GM23338 (cell line): ENCODE measurements at regions not wholly inside any gene's neighbourhood (a gene's known extent, or its start where the extent isn't known, plus 50 kb on each side); places are given as distances from the start of the nearest gene placed in this dataset.

Experiments used
- ATAC-seq: fragments of 200-7000 bp; cut with Tn5 transposase; 3 replicates; pipeline ENCODE4 v1.9.1; 2020
- DNase-seq: peaks from one replicate; pipeline ENCODE4 v3.0.0-alpha.2; 2015; ENCODE audit warnings: low spot score
- H2AFZ ChIP-seq: fragments of 200-600 bp; sonication (generic); 2 replicates; pipeline ENCODE4 v1.8.0; 2016; ENCODE audit warnings: antibody characterized with exemption, mild to moderate bottlenecking, moderate library complexity
- H3F3A ChIP-seq: fragments of 200-600 bp; sonication (generic); replicated peaks from 2 replicates; pipeline ENCODE4 v1.8.0; 2017; ENCODE audit warnings: antibody characterized with exemption, mixed run types, low read depth
- H3K27ac ChIP-seq: fragments of 200-600 bp; sonication (generic); 2 replicates; pipeline ENCODE4 v1.6.1; 2016; ENCODE audit warnings: low read depth
- H3K27me3 ChIP-seq: fragments of 200-600 bp; sonication (generic); 2 replicates; pipeline ENCODE4 v1.8.0; 2016; ENCODE audit warnings: mild to moderate bottlenecking, mixed run types, moderate library complexity; ENCODE audit not compliant: insufficient read depth
- H3K36me3 ChIP-seq: fragments of 200-600 bp; sonication (generic); 2 replicates; pipeline ENCODE4 v1.8.0; 2016; ENCODE audit warnings: mild to moderate bottlenecking; ENCODE audit not compliant: insufficient read depth
- H3K4me1 ChIP-seq: fragments of 200-600 bp; sonication (generic); 2 replicates; pipeline ENCODE4 v1.8.0; 2016; ENCODE audit warnings: mild to moderate bottlenecking, moderate library complexity; ENCODE audit not compliant: insufficient read depth
- H3K4me2 ChIP-seq: fragments of 200-600 bp; sonication (generic); 2 replicates; pipeline ENCODE4 v1.7.1; 2017; ENCODE audit warnings: mixed run types
- H3K4me3 ChIP-seq: fragments of 200-600 bp; sonication (generic); 2 replicates; pipeline ENCODE4 v1.6.1; 2016; ENCODE audit warnings: mixed run types
- H3K79me2 ChIP-seq: fragments of 200-600 bp; sonication (generic); replicated peaks from 2 replicates; pipeline ENCODE4 v1.8.0; 2017; ENCODE audit warnings: mild to moderate bottlenecking; ENCODE audit not compliant: insufficient read depth
- H3K9me2 ChIP-seq: fragments of 200-600 bp; sonication (generic); 2 replicates; pipeline ENCODE4 v1.8.0; 2017; ENCODE audit not compliant: insufficient read depth
- H4K20me1 ChIP-seq: fragments of 200-600 bp; sonication (generic); replicated peaks from 2 replicates; pipeline ENCODE4 v1.8.0; 2017; ENCODE audit warnings: mild to moderate bottlenecking; ENCODE audit not compliant: insufficient read depth
- H3K27ac Mint-ChIP-seq: 2 replicates; pipeline ENCODE4 v1.8.0; 2020; ENCODE audit warnings: inconsistent platforms, mild to moderate bottlenecking, moderate library complexity, mixed read lengths
- H3K27me3 Mint-ChIP-seq: 3 replicates; pipeline ENCODE4 v1.8.0; 2022; ENCODE audit warnings: low read depth, mild to moderate bottlenecking, moderate library complexity, mixed read lengths, inconsistent platforms; ENCODE audit not compliant: insufficient read depth, poor library complexity
- H3K36me3 Mint-ChIP-seq: 3 replicates; pipeline ENCODE4 v1.8.0; 2021; ENCODE audit warnings: low read depth, mild to moderate bottlenecking, inconsistent platforms, moderate library complexity, mixed read lengths
- H3K4me1 Mint-ChIP-seq: 3 replicates; pipeline ENCODE4 v1.8.0; 2020; ENCODE audit warnings: mild to moderate bottlenecking, inconsistent platforms, mixed read lengths
- H3K4me3 Mint-ChIP-seq: 3 replicates; pipeline ENCODE4 v1.8.0; 2021; ENCODE audit warnings: moderate library complexity, mild to moderate bottlenecking, inconsistent platforms, mixed read lengths
- H3K9me3 Mint-ChIP-seq: 3 replicates; pipeline ENCODE4 v1.8.0; 2020; ENCODE audit warnings: moderate library complexity, mild to moderate bottlenecking, inconsistent platforms, mixed read lengths
- CREB1 ChIP-seq: fragments of 250-450 bp; sonication (Bioruptor Pico); IDR thresholded peaks from 2 replicates; pipeline ENCODE4 v1.5.0; 2020; ENCODE audit warnings: low read depth, mild to moderate bottlenecking, moderate library complexity
- JUNB ChIP-seq: IDR thresholded peaks from one replicate; pipeline ENCODE4 v1.6.1; 2016; ENCODE audit warnings: antibody characterized with exemption; ENCODE audit not compliant: unreplicated experiment
- NANOG ChIP-seq: IDR thresholded peaks from 2 replicates; pipeline ENCODE4 v1.6.1; 2016; ENCODE audit warnings: antibody characterized with exemption, borderline replicate concordance
- POLR2AphosphoS5 ChIP-seq: IDR thresholded peaks from 2 replicates; pipeline ENCODE4 v1.6.1; 2016; ENCODE audit warnings: antibody characterized with exemption, low read depth
- REST ChIP-seq: IDR thresholded peaks from one replicate; pipeline ENCODE4 v1.6.1; 2018; ENCODE audit warnings: antibody characterized with exemption; ENCODE audit not compliant: unreplicated experiment
- STAT1 ChIP-seq: IDR thresholded peaks from one replicate; pipeline ENCODE4 v1.6.1; 2016; ENCODE audit warnings: antibody characterized with exemption; ENCODE audit not compliant: unreplicated experiment
- ZNF331 ChIP-seq: fragments of 250-450 bp; sonication (Bioruptor Pico); IDR thresholded peaks from 2 replicates; pipeline ENCODE4 v1.5.0; 2020; ENCODE audit warnings: low read depth, mild to moderate bottlenecking, moderate library complexity
- ZNF462 ChIP-seq: fragments of 250-450 bp; sonication (Bioruptor Pico); IDR thresholded peaks from 2 replicates; pipeline ENCODE4 v1.5.0; 2020; ENCODE audit warnings: mild to moderate bottlenecking, moderate library complexity
- TF ChIP-seq, protein P1 (sequence below), 2 experiments: fragments of 200-600 bp in 1 of 2; sonication (generic) in 1 of 2; conservative IDR thresholded peaks; 2 replicates each; pipeline versions ENCODE4 v1.5.1 to v1.6.1; 2016 to 2017; ENCODE audit warnings: antibody characterized with exemption in 2 of 2, low read depth in 2 of 2, mild to moderate bottlenecking in 2 of 2, moderate library complexity in 1 of 2
- TF ChIP-seq, protein P2 (sequence below): IDR thresholded peaks from 2 replicates; pipeline ENCODE4 v1.6.1; 2016; ENCODE audit warnings: antibody characterized with exemption

GRCh38 chr10:36946598-36946997, 178.8 kb upstream of the ANKRD30A start:
- no peaks in the 10 kb centered on the region for H3K79me2 ChIP-seq
- H3F3A ChIP-seq = no peaks in the 10 kb centered on the region
- Mint-ChIP-seq H3K4me3 (no peak overlapping the region), H3K9me3 (peaks cover 99% of the 10 kb centered on the region), H3K36me3 (peaks cover 37% of the 10 kb centered on the region), H3K4me1 (no peaks in the 10 kb centered on the region; the same call in 2 of the 3 replicates), H3K27ac (no peak overlapping the region), H3K27me3 (peaks cover 2% of the 10 kb centered on the region)
- H3K36me3 ChIP-seq = peaks cover 10% of the 10 kb centered on the region
- no peak overlapping the region for H3K27ac ChIP-seq
- no peak overlapping the region for H3K4me3 ChIP-seq
- H2AFZ ChIP-seq = no peak overlapping the region
- no peaks in the 10 kb centered on the region for H3K9me2 ChIP-seq
- H4K20me1 ChIP-seq = no peaks in the 10 kb centered on the region
- no peaks in the 10 kb centered on the region for H3K27me3 ChIP-seq
- no peak for TF ChIP-seq NANOG
- no peak for TF ChIP-seq REST
- TF ChIP-seq ZNF331 (CRISPR knock-in tag) = no peak
- TF ChIP-seq ZNF462 (CRISPR knock-in tag) = no peak
- no peak for TF ChIP-seq CREB1 (CRISPR knock-in tag)
- TF ChIP-seq STAT1 = no peak
- TF ChIP-seq, protein P1, sequence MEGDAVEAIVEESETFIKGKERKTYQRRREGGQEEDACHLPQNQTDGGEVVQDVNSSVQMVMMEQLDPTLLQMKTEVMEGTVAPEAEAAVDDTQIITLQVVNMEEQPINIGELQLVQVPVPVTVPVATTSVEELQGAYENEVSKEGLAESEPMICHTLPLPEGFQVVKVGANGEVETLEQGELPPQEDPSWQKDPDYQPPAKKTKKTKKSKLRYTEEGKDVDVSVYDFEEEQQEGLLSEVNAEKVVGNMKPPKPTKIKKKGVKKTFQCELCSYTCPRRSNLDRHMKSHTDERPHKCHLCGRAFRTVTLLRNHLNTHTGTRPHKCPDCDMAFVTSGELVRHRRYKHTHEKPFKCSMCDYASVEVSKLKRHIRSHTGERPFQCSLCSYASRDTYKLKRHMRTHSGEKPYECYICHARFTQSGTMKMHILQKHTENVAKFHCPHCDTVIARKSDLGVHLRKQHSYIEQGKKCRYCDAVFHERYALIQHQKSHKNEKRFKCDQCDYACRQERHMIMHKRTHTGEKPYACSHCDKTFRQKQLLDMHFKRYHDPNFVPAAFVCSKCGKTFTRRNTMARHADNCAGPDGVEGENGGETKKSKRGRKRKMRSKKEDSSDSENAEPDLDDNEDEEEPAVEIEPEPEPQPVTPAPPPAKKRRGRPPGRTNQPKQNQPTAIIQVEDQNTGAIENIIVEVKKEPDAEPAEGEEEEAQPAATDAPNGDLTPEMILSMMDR (conservative IDR thresholded peaks at IDR 0.05; ENCODE audit: low read depth in 2 of 2) = no peak
- TF ChIP-seq, protein P2, sequence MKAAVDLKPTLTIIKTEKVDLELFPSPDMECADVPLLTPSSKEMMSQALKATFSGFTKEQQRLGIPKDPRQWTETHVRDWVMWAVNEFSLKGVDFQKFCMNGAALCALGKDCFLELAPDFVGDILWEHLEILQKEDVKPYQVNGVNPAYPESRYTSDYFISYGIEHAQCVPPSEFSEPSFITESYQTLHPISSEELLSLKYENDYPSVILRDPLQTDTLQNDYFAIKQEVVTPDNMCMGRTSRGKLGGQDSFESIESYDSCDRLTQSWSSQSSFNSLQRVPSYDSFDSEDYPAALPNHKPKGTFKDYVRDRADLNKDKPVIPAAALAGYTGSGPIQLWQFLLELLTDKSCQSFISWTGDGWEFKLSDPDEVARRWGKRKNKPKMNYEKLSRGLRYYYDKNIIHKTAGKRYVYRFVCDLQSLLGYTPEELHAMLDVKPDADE = no peak
- no peak for TF ChIP-seq POLR2AphosphoS5
- no peak for TF ChIP-seq JUNB
- ATAC-seq (no peak), DNase-seq (no peak)
- H3K4me1 ChIP-seq = no peaks in the 10 kb centered on the region
- no peak overlapping the region for H3K4me2 ChIP-seq
